Mucosa of rectum (tissue), 2 donors: ENCODE measurements at regions not wholly inside any gene's neighbourhood (a gene's known extent, or its start where the extent isn't known, plus 50 kb on each side); places are given as distances from the start of the nearest gene placed in this dataset.

Experiments used
- H3K27ac ChIP-seq, 2 donors: one replicate each; pipeline ENCODE4 v1.7.0; 2013; ENCODE audit warnings: inconsistent platforms in 2 of 2, low read depth in 2 of 2, low read length in 2 of 2
- H3K27me3 ChIP-seq, 2 donors: one replicate each; pipeline ENCODE4 v1.7.0; 2013; ENCODE audit warnings: low read length in 2 of 2; ENCODE audit not compliant: control insufficient read depth in 2 of 2, insufficient read depth in 2 of 2
- H3K36me3 ChIP-seq, 2 donors: one replicate each; pipeline ENCODE4 v1.7.0; 2013; ENCODE audit warnings: low read length in 2 of 2; ENCODE audit not compliant: control insufficient read depth in 2 of 2, insufficient read depth in 2 of 2
- H3K4me1 ChIP-seq, 2 donors: one replicate each; pipeline ENCODE4 v1.7.0; 2013; ENCODE audit warnings: low read length in 2 of 2, mild to moderate bottlenecking in 1 of 2; ENCODE audit not compliant: control insufficient read depth in 2 of 2, insufficient read depth in 2 of 2
- H3K4me3 ChIP-seq, 2 donors: one replicate each; pipeline ENCODE4 v1.7.0; 2013; ENCODE audit warnings: low read length in 2 of 2
- H3K9ac ChIP-seq, 2 donors: one replicate each; pipeline ENCODE4 v1.7.0; 2013; ENCODE audit warnings: low read length in 2 of 2, low read depth in 1 of 2, mild to moderate bottlenecking in 1 of 2
- H3K9me3 ChIP-seq, 2 donors: one replicate each; pipeline ENCODE4 v1.7.0; 2013; ENCODE audit warnings: low read length in 2 of 2; ENCODE audit not compliant: control insufficient read depth in 2 of 2
- donor health status: healthy.
- donor health status: Normal muscosa, but diverticular disease.

DNA sequence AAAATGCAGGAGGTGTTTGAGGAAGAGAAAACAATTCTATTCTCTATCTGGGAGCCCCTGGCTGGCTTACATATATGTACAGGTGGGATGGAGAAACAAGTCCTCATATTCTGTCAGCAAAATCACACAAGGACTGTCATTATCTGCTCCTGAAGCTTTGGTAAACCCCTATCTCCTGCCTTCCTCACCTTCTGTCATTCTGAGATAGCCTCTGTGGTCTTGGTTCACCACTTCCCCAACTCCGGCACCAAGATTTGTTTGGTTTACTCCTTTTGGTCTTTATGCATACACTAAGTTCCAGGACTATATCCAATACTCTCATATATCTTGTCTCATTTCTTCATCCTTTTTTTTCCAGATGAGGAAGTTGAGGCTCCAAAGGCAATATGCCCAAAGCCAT is 551.1 kb downstream of the PLPP3 start:
- H3K9ac ChIP-seq, result no peak overlapping the region
- H3K4me3 ChIP-seq, result no peak overlapping the region
- no peaks in the 10 kb centered on the region for H3K27me3 ChIP-seq
- H3K27ac ChIP-seq, result no peak overlapping the region
- H3K4me1 ChIP-seq, result no peaks in the 10 kb centered on the region
- no peaks in the 10 kb centered on the region for H3K36me3 ChIP-seq
- H3K9me3 ChIP-seq, result no peaks in the 10 kb centered on the region

GRCh38 chr1:56025942-56026341 is 553.4 kb downstream of the PLPP3 start:
- no peak overlapping the region for H3K9ac ChIP-seq
- H3K27ac ChIP-seq, result no peak overlapping the region
- H3K4me3 ChIP-seq, result no peak overlapping the region

GRCh38 chr1:56024155-56024554 is 555.2 kb downstream of the PLPP3 start:
- H3K27ac ChIP-seq, result no peak overlapping the region
- H3K4me3 ChIP-seq, result no peak overlapping the region
- no peak overlapping the region for H3K9ac ChIP-seq
- H3K9me3 ChIP-seq, result no peaks in the 10 kb centered on the region
- no peaks in the 10 kb centered on the region for H3K36me3 ChIP-seq
- no peaks in the 10 kb centered on the region for H3K27me3 ChIP-seq
- H3K4me1 ChIP-seq, result no peaks in the 10 kb centered on the region

More at GRCh38 chr1:56025942-56026341, 553.4 kb downstream of the PLPP3 start:
- Histone ChIP-seq H3K9me3 (no peaks in the 10 kb centered on the region), H3K36me3 (no peaks in the 10 kb centered on the region), H3K27me3 (no peaks in the 10 kb centered on the region), H3K4me1 (no peaks in the 10 kb centered on the region)

- no peaks in the 10 kb centered on the region for H3K27me3 ChIP-seq
- no peak overlapping the region for H3K4me3 ChIP-seq
- no peaks in the 10 kb centered on the region for H3K9me3 ChIP-seq
- H3K4me1 ChIP-seq, result no peaks in the 10 kb centered on the region
- no peak overlapping the region for H3K27ac ChIP-seq
- no peaks in the 10 kb centered on the region for H3K36me3 ChIP-seq
- H3K9ac ChIP-seq, result no peak overlapping the region
Observed at GRCh38 chr1:56019922-56020321, 559.4 kb downstream of the PLPP3 start.

DNA sequence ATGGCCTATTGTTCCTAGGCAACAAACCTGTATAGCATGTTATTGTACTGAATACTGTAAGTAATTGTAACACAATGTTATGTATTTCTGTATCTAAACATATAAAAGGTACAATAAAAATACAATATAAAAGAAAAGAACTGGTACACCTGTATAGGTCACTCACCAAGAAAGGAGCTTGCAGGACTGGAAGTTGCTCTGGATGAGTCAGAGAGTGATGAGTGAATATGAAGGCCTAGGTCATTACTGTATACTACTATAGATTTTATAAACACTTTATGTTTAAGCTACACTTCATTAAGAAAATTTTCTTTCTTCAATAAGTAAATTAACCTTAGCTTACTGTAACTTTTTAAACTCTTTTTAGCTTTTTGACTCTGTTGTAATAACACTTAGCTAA is 559.9 kb downstream of the PLPP3 start:
- Histone ChIP-seq H3K36me3 (no peaks in the 10 kb centered on the region), H3K9me3 (no peaks in the 10 kb centered on the region), H3K9ac (no peak overlapping the region), H3K27me3 (no peaks in the 10 kb centered on the region), H3K4me1 (no peaks in the 10 kb centered on the region), H3K27ac (no peak overlapping the region), H3K4me3 (no peak overlapping the region)

- H3K36me3 ChIP-seq, result no peaks in the 10 kb centered on the region
- H3K27ac ChIP-seq, result no peak overlapping the region
- no peaks in the 10 kb centered on the region for H3K9me3 ChIP-seq
- no peaks in the 10 kb centered on the region for H3K27me3 ChIP-seq
- no peak overlapping the region for H3K4me3 ChIP-seq
- H3K4me1 ChIP-seq, result no peaks in the 10 kb centered on the region
- no peak overlapping the region for H3K9ac ChIP-seq
Observed at GRCh38 chr1:56017336-56017735, 562.0 kb downstream of the PLPP3 start.

DNA sequence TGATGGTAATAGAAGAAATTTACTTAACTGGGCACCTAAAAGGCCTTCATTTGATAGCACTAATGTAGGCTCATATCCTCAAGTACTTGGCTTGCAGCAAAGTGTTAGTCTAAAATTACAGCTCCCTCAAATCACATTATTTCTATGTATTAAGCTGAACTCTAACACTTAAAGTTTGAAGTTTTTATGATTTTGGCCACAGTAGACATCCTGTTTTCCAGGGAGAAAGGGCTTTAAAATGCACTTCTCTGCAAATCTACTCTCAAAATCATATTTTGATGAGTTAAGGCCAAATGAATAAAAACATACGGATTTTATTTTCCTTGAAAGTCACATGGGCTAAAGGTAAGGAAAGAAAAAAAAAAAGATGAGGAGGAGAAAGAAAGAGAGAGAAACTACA is 575.5 kb downstream of the PLPP3 start:
- Histone ChIP-seq H3K4me1 (no peaks in the 10 kb centered on the region), H3K27ac (no peak overlapping the region), H3K27me3 (no peaks in the 10 kb centered on the region), H3K4me3 (no peak overlapping the region), H3K36me3 (no peaks in the 10 kb centered on the region), H3K9ac (no peak overlapping the region), H3K9me3 (no peaks in the 10 kb centered on the region)

DNA sequence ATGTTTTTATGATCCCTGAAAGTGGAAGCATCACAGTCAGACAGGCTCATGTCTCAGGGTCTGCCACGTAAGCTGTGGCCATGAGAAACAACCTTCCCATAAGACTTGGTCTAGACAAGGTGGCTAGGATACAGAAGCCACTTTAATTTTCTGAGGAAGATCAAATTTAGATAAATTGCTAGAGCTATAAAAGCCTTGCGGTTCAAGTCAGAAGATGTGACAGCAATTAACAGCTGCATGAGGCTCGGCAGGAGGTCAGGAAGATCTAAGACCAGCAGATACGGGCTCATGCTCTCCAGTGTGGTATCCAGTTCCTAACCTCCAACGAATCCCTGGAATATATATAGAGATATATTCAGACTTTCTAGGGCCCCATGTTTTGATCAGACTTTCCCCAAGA is 577.1 kb downstream of the PLPP3 start:
- H3K27me3 ChIP-seq, result no peaks in the 10 kb centered on the region
- H3K9ac ChIP-seq, result no peak overlapping the region
- H3K36me3 ChIP-seq, result no peaks in the 10 kb centered on the region
- H3K4me3 ChIP-seq, result no peak overlapping the region
- no peak overlapping the region for H3K27ac ChIP-seq
- H3K4me1 ChIP-seq, result no peaks in the 10 kb centered on the region
- H3K9me3 ChIP-seq, result no peaks in the 10 kb centered on the region

DNA sequence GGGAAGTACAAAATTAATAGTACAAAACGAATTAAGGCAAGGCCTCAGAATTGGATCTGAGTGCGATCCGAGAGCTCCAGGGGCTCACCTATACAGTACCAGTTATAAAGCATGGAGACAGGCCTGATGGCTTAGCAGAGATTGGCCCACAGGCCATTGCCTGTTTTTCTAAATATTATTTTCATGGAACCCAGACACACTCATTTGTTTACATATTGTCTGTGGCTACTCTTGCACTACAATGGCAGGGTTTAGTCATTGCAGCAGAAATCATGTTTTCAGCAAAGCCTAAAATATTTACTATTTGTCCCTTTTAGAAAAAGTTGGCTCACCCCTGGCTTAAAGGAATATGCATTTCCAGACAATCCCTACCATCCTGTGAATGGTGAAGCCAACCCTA is 578.9 kb downstream of the PLPP3 start:
- H3K36me3 ChIP-seq, result no peaks in the 10 kb centered on the region
- no peaks in the 10 kb centered on the region for H3K9me3 ChIP-seq
- no peak overlapping the region for H3K9ac ChIP-seq
- no peak overlapping the region for H3K4me3 ChIP-seq
- no peak overlapping the region for H3K27ac ChIP-seq
- H3K4me1 ChIP-seq, result no peaks in the 10 kb centered on the region
- H3K27me3 ChIP-seq, result no peaks in the 10 kb centered on the region

DNA sequence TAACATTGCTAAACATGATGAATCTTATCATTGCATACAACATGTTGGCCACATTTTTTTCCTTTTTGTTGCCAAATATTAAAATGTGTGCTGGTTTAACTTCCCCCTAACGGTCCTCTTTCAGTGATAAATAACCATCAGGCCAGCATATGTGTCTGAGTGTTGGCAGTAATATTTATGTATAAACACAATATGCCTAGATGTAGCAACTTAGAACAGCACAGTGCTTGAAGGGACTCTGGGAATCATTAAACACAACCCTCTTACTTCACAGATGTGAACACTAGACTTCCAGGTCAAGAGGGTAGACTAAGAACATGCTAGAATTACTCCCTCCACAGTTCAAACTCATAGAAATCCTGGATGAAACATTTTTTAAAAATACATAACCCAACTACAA is 581.8 kb downstream of the PLPP3 start:
- H3K4me3 ChIP-seq, result no peak overlapping the region
- no peak overlapping the region for H3K9ac ChIP-seq
- no peaks in the 10 kb centered on the region for H3K36me3 ChIP-seq
- H3K9me3 ChIP-seq, result no peaks in the 10 kb centered on the region
- H3K27me3 ChIP-seq, result no peaks in the 10 kb centered on the region
- no peaks in the 10 kb centered on the region for H3K4me1 ChIP-seq
- no peak overlapping the region for H3K27ac ChIP-seq

DNA sequence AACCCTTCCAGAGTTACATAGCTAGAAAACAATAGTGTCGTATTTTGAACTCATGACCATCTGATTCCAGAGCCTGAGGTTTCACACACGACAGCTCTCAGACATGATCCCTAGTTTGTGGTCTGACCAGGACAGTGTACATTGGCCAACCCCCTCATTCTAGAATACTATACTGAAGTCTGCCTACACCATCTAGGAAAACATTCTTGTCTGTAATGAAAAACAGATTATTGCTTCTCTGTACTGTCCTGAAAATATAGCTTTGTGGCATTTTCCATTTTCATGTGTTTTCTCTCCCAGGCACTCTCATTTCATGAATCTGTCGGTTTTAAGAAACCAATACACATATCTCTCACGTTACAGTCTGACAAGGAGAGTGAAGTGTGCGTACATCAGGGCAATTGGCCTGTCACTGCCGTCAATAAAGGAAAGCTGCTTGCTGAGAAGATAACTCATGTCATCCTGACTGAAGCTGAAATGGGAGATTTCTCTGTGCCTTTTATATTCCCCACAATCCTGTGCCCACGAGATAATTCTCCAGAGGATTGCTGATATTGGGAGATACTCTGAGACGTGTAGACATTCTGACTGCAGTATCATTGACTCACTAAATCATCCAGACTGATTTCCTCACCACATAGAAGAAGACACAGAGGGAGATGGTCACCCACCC is 585.6 kb downstream of the PLPP3 start:
- no peaks in the 10 kb centered on the region for H3K36me3 ChIP-seq
- no peak overlapping the region for H3K27ac ChIP-seq
- no peak overlapping the region for H3K4me3 ChIP-seq

More for the DNA sequence above, 585.6 kb downstream of the PLPP3 start:
- no peaks in the 10 kb centered on the region for H3K4me1 ChIP-seq
- no peak overlapping the region for H3K9ac ChIP-seq
- no peaks in the 10 kb centered on the region for H3K9me3 ChIP-seq
- no peaks in the 10 kb centered on the region for H3K27me3 ChIP-seq
